GM12878 (cell line): ENCODE measurements at regions not wholly inside any gene's neighbourhood (a gene's known extent, or its start where the extent isn't known, plus 50 kb on each side); places are given as distances from the start of the nearest gene placed in this dataset.

Source experiments
- ATAC-seq: fragments of 200-7000 bp; cut with Tn5 transposase; 3 replicates; pipeline ENCODE4 v1.9.1; 2020; ENCODE audit warnings: mild to moderate bottlenecking, moderate library complexity
- BruUV-seq: library from RNA; stranded (reverse); fragments of 400-500 nt; replicated peaks from 2 replicates; lab custom pipeline; 2021; lab: Mats Ljungman, UMichigan
- CTCF ChIA-PET: fragments of 300-600 bp; sonication (Branson Sonifier 250); formaldehyde crosslinking; extraction: SDS; loops from one replicate; lab custom pipeline; 2021; ENCODE audit warnings: inconsistent platforms; lab: Yijun Ruan, JAX
- POLR2A ChIA-PET: fragments of 350-600 bp; formaldehyde crosslinking; extraction: SDS; loops from one replicate; lab custom pipeline; 2021; ENCODE audit warnings: inconsistent platforms; lab: Charles Lee
- RAD21 ChIA-PET: fragments of 300-600 bp; sonication (Branson Sonifier 250); formaldehyde crosslinking; loops from one replicate; lab custom pipeline; 2023; ENCODE audit warnings: antibody characterized with exemption; ENCODE audit not compliant: unreplicated experiment; lab: Charles Lee
- SMC1A ChIA-PET: fragments of 300-600 bp; sonication (Branson Sonifier 250); formaldehyde crosslinking; loops from one replicate; lab custom pipeline; 2023; ENCODE audit not compliant: unreplicated experiment, uncharacterized antibody; lab: Charles Lee
- DNase-seq: peaks from one replicate; pipeline ENCODE4 v3.0.0-alpha.2; 2011; ENCODE audit warnings: low read depth, low spot score
- FAIRE-seq: peaks from 3 replicates; lab custom pipeline; 2011; peaks lifted over from hg19 to GRCh38; lab: Jason Lieb, UNC
- H2AFZ ChIP-seq: 2 replicates; pipeline ENCODE4 v1.6.0; 2011; ENCODE audit warnings: low read depth, low read length, control low read depth; ENCODE audit not compliant: control insufficient read depth
- H3K27ac ChIP-seq: 2 replicates; pipeline ENCODE4 v1.5.1; 2011; ENCODE audit warnings: control low read depth; ENCODE audit not compliant: control insufficient read depth, insufficient read depth
- H3K27me3 ChIP-seq, 2 experiments: replicated peaks in 1 of 2; 2 replicates each; pipeline versions ENCODE4 v1.6.0 to v1.6.1; 2011; ENCODE audit warnings: low read length in 1 of 2; ENCODE audit not compliant: control insufficient read depth in 2 of 2, insufficient read depth in 2 of 2
- H3K36me3 ChIP-seq, 2 experiments: 2 replicates each; pipeline ENCODE4 v1.5.1; 2011; ENCODE audit warnings: low read length in 1 of 2; ENCODE audit not compliant: control insufficient read depth in 2 of 2, insufficient read depth in 2 of 2
- H3K4me1 ChIP-seq: 2 replicates; pipeline ENCODE4 v1.6.1; 2011; ENCODE audit warnings: mild to moderate bottlenecking, low read length, moderate library complexity, mixed read lengths; ENCODE audit not compliant: control insufficient read depth, insufficient read depth
- H3K4me2 ChIP-seq: 2 replicates; pipeline ENCODE4 v1.6.0; 2011; ENCODE audit warnings: control low read depth; ENCODE audit not compliant: control insufficient read depth, insufficient read depth
- H3K4me3 ChIP-seq: fragments of 200-600 bp; sonication (generic); 2 replicates; pipeline ENCODE4 v1.5.1; 2016
- H3K79me2 ChIP-seq: 2 replicates; pipeline ENCODE4 v1.6.0; 2011; ENCODE audit warnings: low read length; ENCODE audit not compliant: control insufficient read depth, insufficient read depth
- H3K9ac ChIP-seq: 2 replicates; pipeline ENCODE4 v1.8.0; 2011; ENCODE audit warnings: low read length, control low read depth, mixed read lengths; ENCODE audit not compliant: control insufficient read depth, insufficient read depth
- H3K9me3 ChIP-seq: replicated peaks from 3 replicates; pipeline ENCODE4 v1.5.1; 2011; ENCODE audit warnings: mild to moderate bottlenecking, low read length; ENCODE audit not compliant: control insufficient read depth, insufficient read depth
- H4K20me1 ChIP-seq: 2 replicates; pipeline ENCODE4 v1.6.0; 2011; ENCODE audit not compliant: control insufficient read depth, insufficient read depth
- CBX5 ChIP-seq: sonication (generic); IDR thresholded peaks from 2 replicates; pipeline ENCODE4 v1.6.1; 2016; ENCODE audit warnings: low read depth, moderate library complexity, mild to moderate bottlenecking, inconsistent platforms
- DPF2 ChIP-seq: fragments of 450-650 bp; IDR thresholded peaks from 2 replicates; pipeline ENCODE4 v1.6.1; 2017; ENCODE audit warnings: mild to moderate bottlenecking
- NR2C1 ChIP-seq: fragments of 450-650 bp; IDR thresholded peaks from 2 replicates; pipeline ENCODE4 v1.6.1; 2017; ENCODE audit warnings: antibody characterized with exemption, mild to moderate bottlenecking, moderate library complexity
- RELA ChIP-seq: fragments of 450-650 bp; IDR thresholded peaks from 2 replicates; pipeline ENCODE4 v1.8.0; 2014; ENCODE audit warnings: borderline replicate concordance; ENCODE audit not compliant: partially characterized antibody
- SMAD5 ChIP-seq: IDR thresholded peaks from 2 replicates; pipeline ENCODE4 v1.6.1; 2016; ENCODE audit warnings: antibody characterized with exemption, low read depth
- TBL1XR1 ChIP-seq: IDR thresholded peaks from 2 replicates; pipeline ENCODE4 v1.6.1; 2012; ENCODE audit warnings: low read depth, low read length, improper control_type of control experiment
- ZNF217 ChIP-seq: fragments of 450-650 bp; IDR thresholded peaks from 2 replicates; pipeline ENCODE4 v1.6.1; 2017; ENCODE audit warnings: antibody characterized with exemption, mild to moderate bottlenecking
- WGBS: methylation state at CpG from one replicate; pipeline ENCODE4 v1.1.6; 2016; ENCODE audit warnings: low lambda C conversion rate; ENCODE audit not compliant: insufficient replicate concordance, insufficient coverage; ENCODE audit errors: missing lambda C conversion rate; 5-methylcytosine and 5-hydroxymethylcytosine counted together
- in situ Hi-C: fragments of 300-500 bp; cut with MboI; formaldehyde crosslinking; loops from 9 replicates; pipeline ENCODE4 v1.14.3; 2018; ENCODE audit warnings: mixed read lengths
- intact Hi-C: fragments of 100-400 bp; cut with micrococcal nuclease; formaldehyde crosslinking; loops from one replicate; pipeline ENCODE4 v1.14.2; 2022; ENCODE audit not compliant: unreplicated experiment
- TF ChIP-seq, protein P1 (sequence below): fragments of 450-650 bp; IDR thresholded peaks from 2 replicates; pipeline ENCODE4 v1.6.1; 2017; ENCODE audit warnings: low read depth, mild to moderate bottlenecking, moderate library complexity
- TF ChIP-seq, protein P2 (sequence below): IDR thresholded peaks from 2 replicates; pipeline ENCODE4 v1.6.1; 2012; ENCODE audit warnings: improper control_type of control experiment, low read depth, low read length; ENCODE audit not compliant: insufficient replicate concordance
- TF ChIP-seq, protein P3 (sequence below): IDR thresholded peaks from 2 replicates; pipeline ENCODE4 v1.6.1; 2012; ENCODE audit warnings: mild to moderate bottlenecking, low read depth, low read length
- TF ChIP-seq, protein P4 (sequence below): fragments of 450-650 bp; IDR thresholded peaks from 2 replicates; pipeline ENCODE4 v1.6.1; 2018; ENCODE audit warnings: borderline replicate concordance, mild to moderate bottlenecking; ENCODE audit not compliant: partially characterized antibody

DNA sequence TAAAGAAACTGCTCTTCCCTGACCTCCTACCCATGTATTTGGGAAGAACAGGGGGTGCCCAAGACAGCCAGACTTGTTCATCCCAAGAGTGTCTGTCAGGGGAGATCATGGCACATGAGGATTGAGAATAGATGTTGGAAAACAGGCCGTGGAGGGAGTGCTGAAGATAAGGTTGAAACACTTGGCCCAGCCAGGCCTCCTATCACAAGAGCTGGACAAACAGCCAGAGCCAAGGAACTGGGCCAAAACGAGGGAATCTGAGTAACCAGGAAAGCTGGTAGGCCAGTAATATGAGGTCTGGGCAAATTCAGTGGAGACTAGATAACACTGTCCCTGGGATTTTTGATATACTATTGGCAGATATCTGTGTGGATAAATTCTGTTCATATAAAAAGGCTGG is 161.7 kb downstream of the TMX1 start:
- SMC1A ChIA-PET: no interaction called here
- CTCF ChIA-PET: no interaction called here
- BruUV-seq: no TSS peak
- Histone ChIP-seq H3K27me3 (no peaks in the 10 kb centered on the region; a peak in 1 of 4 replicates), H3K9ac (no peak overlapping the region), H3K4me1 (no peaks in the 10 kb centered on the region), H4K20me1 (no peaks in the 10 kb centered on the region), H3K27ac (no peak overlapping the region), H3K4me2 (no peak overlapping the region), H3K4me3 (no peak overlapping the region), H3K9me3 (no peaks in the 10 kb centered on the region), H2AFZ (no peak overlapping the region), H3K79me2 (no peaks in the 10 kb centered on the region), H3K36me3 (no peaks in the 10 kb centered on the region)
- intact Hi-C loops (no loop called here), in situ Hi-C loops (no loop called here)
- no peak for FAIRE-seq
- TF ChIP-seq DPF2: no peak
- no peak for TF ChIP-seq SMAD5
- TF ChIP-seq, protein P1, sequence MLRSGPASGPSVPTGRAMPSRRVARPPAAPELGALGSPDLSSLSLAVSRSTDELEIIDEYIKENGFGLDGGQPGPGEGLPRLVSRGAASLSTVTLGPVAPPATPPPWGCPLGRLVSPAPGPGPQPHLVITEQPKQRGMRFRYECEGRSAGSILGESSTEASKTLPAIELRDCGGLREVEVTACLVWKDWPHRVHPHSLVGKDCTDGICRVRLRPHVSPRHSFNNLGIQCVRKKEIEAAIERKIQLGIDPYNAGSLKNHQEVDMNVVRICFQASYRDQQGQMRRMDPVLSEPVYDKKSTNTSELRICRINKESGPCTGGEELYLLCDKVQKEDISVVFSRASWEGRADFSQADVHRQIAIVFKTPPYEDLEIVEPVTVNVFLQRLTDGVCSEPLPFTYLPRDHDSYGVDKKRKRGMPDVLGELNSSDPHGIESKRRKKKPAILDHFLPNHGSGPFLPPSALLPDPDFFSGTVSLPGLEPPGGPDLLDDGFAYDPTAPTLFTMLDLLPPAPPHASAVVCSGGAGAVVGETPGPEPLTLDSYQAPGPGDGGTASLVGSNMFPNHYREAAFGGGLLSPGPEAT: no peak
- TF ChIP-seq, protein P2, sequence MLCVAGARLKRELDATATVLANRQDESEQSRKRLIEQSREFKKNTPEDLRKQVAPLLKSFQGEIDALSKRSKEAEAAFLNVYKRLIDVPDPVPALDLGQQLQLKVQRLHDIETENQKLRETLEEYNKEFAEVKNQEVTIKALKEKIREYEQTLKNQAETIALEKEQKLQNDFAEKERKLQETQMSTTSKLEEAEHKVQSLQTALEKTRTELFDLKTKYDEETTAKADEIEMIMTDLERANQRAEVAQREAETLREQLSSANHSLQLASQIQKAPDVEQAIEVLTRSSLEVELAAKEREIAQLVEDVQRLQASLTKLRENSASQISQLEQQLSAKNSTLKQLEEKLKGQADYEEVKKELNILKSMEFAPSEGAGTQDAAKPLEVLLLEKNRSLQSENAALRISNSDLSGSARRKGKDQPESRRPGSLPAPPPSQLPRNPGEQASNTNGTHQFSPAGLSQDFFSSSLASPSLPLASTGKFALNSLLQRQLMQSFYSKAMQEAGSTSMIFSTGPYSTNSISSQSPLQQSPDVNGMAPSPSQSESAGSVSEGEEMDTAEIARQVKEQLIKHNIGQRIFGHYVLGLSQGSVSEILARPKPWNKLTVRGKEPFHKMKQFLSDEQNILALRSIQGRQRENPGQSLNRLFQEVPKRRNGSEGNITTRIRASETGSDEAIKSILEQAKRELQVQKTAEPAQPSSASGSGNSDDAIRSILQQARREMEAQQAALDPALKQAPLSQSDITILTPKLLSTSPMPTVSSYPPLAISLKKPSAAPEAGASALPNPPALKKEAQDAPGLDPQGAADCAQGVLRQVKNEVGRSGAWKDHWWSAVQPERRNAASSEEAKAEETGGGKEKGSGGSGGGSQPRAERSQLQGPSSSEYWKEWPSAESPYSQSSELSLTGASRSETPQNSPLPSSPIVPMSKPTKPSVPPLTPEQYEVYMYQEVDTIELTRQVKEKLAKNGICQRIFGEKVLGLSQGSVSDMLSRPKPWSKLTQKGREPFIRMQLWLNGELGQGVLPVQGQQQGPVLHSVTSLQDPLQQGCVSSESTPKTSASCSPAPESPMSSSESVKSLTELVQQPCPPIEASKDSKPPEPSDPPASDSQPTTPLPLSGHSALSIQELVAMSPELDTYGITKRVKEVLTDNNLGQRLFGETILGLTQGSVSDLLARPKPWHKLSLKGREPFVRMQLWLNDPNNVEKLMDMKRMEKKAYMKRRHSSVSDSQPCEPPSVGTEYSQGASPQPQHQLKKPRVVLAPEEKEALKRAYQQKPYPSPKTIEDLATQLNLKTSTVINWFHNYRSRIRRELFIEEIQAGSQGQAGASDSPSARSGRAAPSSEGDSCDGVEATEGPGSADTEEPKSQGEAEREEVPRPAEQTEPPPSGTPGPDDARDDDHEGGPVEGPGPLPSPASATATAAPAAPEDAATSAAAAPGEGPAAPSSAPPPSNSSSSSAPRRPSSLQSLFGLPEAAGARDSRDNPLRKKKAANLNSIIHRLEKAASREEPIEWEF: no peak
- TF ChIP-seq NR2C1: no peak
- TF ChIP-seq, protein P3, sequence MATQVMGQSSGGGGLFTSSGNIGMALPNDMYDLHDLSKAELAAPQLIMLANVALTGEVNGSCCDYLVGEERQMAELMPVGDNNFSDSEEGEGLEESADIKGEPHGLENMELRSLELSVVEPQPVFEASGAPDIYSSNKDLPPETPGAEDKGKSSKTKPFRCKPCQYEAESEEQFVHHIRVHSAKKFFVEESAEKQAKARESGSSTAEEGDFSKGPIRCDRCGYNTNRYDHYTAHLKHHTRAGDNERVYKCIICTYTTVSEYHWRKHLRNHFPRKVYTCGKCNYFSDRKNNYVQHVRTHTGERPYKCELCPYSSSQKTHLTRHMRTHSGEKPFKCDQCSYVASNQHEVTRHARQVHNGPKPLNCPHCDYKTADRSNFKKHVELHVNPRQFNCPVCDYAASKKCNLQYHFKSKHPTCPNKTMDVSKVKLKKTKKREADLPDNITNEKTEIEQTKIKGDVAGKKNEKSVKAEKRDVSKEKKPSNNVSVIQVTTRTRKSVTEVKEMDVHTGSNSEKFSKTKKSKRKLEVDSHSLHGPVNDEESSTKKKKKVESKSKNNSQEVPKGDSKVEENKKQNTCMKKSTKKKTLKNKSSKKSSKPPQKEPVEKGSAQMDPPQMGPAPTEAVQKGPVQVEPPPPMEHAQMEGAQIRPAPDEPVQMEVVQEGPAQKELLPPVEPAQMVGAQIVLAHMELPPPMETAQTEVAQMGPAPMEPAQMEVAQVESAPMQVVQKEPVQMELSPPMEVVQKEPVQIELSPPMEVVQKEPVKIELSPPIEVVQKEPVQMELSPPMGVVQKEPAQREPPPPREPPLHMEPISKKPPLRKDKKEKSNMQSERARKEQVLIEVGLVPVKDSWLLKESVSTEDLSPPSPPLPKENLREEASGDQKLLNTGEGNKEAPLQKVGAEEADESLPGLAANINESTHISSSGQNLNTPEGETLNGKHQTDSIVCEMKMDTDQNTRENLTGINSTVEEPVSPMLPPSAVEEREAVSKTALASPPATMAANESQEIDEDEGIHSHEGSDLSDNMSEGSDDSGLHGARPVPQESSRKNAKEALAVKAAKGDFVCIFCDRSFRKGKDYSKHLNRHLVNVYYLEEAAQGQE: no peak
- TF ChIP-seq, protein P4, sequence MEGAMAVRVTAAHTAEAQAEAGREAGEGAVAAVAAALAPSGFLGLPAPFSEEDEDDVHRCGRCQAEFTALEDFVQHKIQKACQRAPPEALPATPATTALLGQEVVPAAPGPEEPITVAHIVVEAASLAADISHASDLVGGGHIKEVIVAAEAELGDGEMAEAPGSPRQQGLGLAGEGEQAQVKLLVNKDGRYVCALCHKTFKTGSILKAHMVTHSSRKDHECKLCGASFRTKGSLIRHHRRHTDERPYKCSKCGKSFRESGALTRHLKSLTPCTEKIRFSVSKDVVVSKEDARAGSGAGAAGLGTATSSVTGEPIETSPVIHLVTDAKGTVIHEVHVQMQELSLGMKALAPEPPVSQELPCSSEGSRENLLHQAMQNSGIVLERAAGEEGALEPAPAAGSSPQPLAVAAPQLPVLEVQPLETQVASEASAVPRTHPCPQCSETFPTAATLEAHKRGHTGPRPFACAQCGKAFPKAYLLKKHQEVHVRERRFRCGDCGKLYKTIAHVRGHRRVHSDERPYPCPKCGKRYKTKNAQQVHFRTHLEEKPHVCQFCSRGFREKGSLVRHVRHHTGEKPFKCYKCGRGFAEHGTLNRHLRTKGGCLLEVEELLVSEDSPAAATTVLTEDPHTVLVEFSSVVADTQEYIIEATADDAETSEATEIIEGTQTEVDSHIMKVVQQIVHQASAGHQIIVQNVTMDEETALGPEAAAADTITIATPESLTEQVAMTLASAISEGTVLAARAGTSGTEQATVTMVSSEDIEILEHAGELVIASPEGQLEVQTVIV: no peak
- no peak for TF ChIP-seq TBL1XR1
- no peak for TF ChIP-seq CBX5
- TF ChIP-seq ZNF217: no peak
- TF ChIP-seq RELA: no peak
- POLR2A ChIA-PET: no interaction called here
- 4% methylated on average over 2 of the region's 2 CpGs for WGBS
- no peak for DNase-seq
- RAD21 ChIA-PET: no interaction called here
- no peak for ATAC-seq
